ENCODE measurements at regions not wholly inside any gene's neighbourhood (a gene's known extent, or its start where the extent isn't known, plus 50 kb on each side); places are given as distances from the start of the nearest gene placed in this dataset.

DNA sequence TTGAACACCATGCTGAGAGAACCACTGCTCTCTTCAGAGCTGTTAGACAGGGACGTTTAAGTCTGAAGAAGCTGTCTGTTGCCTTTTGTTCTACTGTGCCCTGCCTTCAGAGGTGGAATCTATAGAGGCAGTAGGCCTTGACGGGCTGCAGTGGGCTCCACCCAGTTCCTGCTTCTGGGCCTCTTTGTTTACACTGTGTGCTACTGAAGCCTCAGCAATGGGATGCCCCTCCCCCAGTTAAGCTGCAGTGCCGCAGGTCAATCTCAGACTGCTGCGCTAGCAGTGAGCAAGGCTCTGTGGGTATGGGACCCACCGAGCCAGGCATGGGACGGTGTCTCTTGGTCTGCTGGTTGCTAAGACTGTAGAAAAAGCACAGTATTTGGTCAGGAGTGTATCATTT lies 162.3 kb upstream of the NXPH2 start:
- TF ChIP-seq CTCF (tag by site-specific recombination; IDR thresholded peaks at IDR 0.05) (no peak), REPIN1 (tag by site-specific recombination; IDR thresholded peaks at IDR 0.05; ENCODE audit: low read depth) (no peak), ZNF274 (IDR thresholded peaks at IDR 0.05; ENCODE audit: low read length) (no peak), ZNF274 (tag by site-specific recombination; IDR thresholded peaks at IDR 0.05; ENCODE audit: borderline replicate concordance) (no peak), ZNF580 (tag by site-specific recombination; IDR thresholded peaks at IDR 0.05) (no peak)
- TF ChIP-seq, protein P1, sequence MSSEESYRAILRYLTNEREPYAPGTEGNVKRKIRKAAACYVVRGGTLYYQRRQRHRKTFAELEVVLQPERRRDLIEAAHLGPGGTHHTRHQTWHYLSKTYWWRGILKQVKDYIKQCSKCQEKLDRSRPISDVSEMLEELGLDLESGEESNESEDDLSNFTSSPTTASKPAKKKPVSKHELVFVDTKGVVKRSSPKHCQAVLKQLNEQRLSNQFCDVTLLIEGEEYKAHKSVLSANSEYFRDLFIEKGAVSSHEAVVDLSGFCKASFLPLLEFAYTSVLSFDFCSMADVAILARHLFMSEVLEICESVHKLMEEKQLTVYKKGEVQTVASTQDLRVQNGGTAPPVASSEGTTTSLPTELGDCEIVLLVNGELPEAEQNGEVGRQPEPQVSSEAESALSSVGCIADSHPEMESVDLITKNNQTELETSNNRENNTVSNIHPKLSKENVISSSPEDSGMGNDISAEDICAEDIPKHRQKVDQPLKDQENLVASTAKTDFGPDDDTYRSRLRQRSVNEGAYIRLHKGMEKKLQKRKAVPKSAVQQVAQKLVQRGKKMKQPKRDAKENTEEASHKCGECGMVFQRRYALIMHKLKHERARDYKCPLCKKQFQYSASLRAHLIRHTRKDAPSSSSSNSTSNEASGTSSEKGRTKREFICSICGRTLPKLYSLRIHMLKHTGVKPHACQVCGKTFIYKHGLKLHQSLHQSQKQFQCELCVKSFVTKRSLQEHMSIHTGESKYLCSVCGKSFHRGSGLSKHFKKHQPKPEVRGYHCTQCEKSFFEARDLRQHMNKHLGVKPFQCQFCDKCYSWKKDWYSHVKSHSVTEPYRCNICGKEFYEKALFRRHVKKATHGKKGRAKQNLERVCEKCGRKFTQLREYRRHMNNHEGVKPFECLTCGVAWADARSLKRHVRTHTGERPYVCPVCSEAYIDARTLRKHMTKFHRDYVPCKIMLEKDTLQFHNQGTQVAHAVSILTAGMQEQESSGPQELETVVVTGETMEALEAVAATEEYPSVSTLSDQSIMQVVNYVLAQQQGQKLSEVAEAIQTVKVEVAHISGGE (tag by site-specific recombination; conservative IDR thresholded peaks at IDR 0.05; ENCODE audit: low read depth): no peak
